GM21786 (cell line): ENCODE measurements at regions not wholly inside any gene's neighbourhood (a gene's known extent, or its start where the extent isn't known, plus 50 kb on each side); places are given as distances from the start of the nearest gene placed in this dataset.

ENCODE experiments used
- ATAC-seq: cut with Tn5 transposase; IDR thresholded peaks from one replicate; pipeline ENCODE4 v1.9.1; 2021; ENCODE audit not compliant: unreplicated experiment

- ATAC-seq: no peak
These were observed 203.1 kb upstream of the PDE1C start for GRCh38 chr7:32273297-32273696.

- ATAC-seq: no peak
These were observed 196.8 kb upstream of the PDE1C start for GRCh38 chr7:32266932-32267475.

GRCh38 chr7:32264702-32265284, 194.6 kb upstream of the PDE1C start:
- ATAC-seq: no peak

GRCh38 chr7:32263611-32264010, 193.4 kb upstream of the PDE1C start:
- no peak for ATAC-seq

- ATAC-seq: no peak
These were observed 192.1 kb upstream of the PDE1C start for GRCh38 chr7:32262315-32262714.

GRCh38 chr7:32259931-32260596, 189.9 kb upstream of the PDE1C start:
- peak; percentile 89 for ATAC-seq

GRCh38 chr7:32258265-32258664, 188.1 kb upstream of the PDE1C start:
- no peak for ATAC-seq

GRCh38 chr7:32257621-32258020, 187.4 kb upstream of the PDE1C start:
- no peak for ATAC-seq

GRCh38 chr7:32256811-32257210, 186.6 kb upstream of the PDE1C start:
- ATAC-seq: no peak

- ATAC-seq: no peak
These were observed 186.2 kb upstream of the PDE1C start for GRCh38 chr7:32256376-32256775.

GRCh38 chr7:32255036-32255435, 184.8 kb upstream of the PDE1C start:
- no peak for ATAC-seq

GRCh38 chr7:32253299-32253698, 183.1 kb upstream of the PDE1C start:
- ATAC-seq: no peak

- no peak for ATAC-seq
These were observed 181.5 kb upstream of the PDE1C start for GRCh38 chr7:32251659-32252058.

GRCh38 chr7:32250471-32251260, 180.5 kb upstream of the PDE1C start:
- no peak for ATAC-seq

GRCh38 chr7:32250003-32250402, 179.8 kb upstream of the PDE1C start:
- no peak for ATAC-seq

- no peak for ATAC-seq
These were observed 178.3 kb upstream of the PDE1C start for GRCh38 chr7:32248522-32248921.

- ATAC-seq: no peak
These were observed 174.7 kb upstream of the PDE1C start for GRCh38 chr7:32244806-32245345.

- no peak for ATAC-seq
These were observed 173.6 kb upstream of the PDE1C start for GRCh38 chr7:32243687-32244290.

- ATAC-seq: no peak
These were observed 172.2 kb upstream of the PDE1C start for GRCh38 chr7:32242436-32242835.

- no peak for ATAC-seq
These were observed 171.4 kb upstream of the PDE1C start for GRCh38 chr7:32241636-32242035.

GRCh38 chr7:32239764-32240163, 169.6 kb upstream of the PDE1C start:
- ATAC-seq: no peak
